Activated CD8-positive, alpha-beta memory T cell treated with anti-CD3 and anti-CD28 coated beads, Interleukin-2, amount 50 U/mL, for 24 hours (primary cell): ENCODE measurements at regions not wholly inside any gene's neighbourhood (a gene's known extent, or its start where the extent isn't known, plus 50 kb on each side); places are given as distances from the start of the nearest gene placed in this dataset.

Experiments used
- DNase-seq: peaks from one replicate; pipeline ENCODE4 v3.0.0-alpha.2; 2020; ENCODE audit errors: extremely low read depth

- no peak for DNase-seq
Observed at GRCh38 chr10:21263263-21263803, 262.1 kb downstream of the SKIDA1 start.

GRCh38 chr10:21261842-21262294 is 263.6 kb downstream of the SKIDA1 start:
- DNase-seq = no peak

GRCh38 chr10:21260506-21261149 is 264.9 kb downstream of the SKIDA1 start:
- no peak for DNase-seq

- DNase-seq = no peak
Observed at GRCh38 chr10:21260066-21260465, 265.4 kb downstream of the SKIDA1 start.

- DNase-seq = no peak
Observed at GRCh38 chr10:21257919-21258318, 267.6 kb downstream of the SKIDA1 start.

GRCh38 chr10:21257191-21257590 is 268.3 kb downstream of the SKIDA1 start:
- no peak for DNase-seq

GRCh38 chr10:21249435-21249834 is 276.0 kb downstream of the SKIDA1 start:
- no peak for DNase-seq

- no peak for DNase-seq
Observed at GRCh38 chr10:21247592-21247991, 277.9 kb downstream of the SKIDA1 start.

- no peak for DNase-seq
Observed at GRCh38 chr10:21246178-21246577, 279.3 kb downstream of the SKIDA1 start.

- DNase-seq = no peak
Observed at GRCh38 chr10:21243748-21244257, 281.7 kb downstream of the SKIDA1 start.

- DNase-seq = no peak
Observed at GRCh38 chr10:21242915-21243314, 282.6 kb downstream of the SKIDA1 start.

- DNase-seq = no peak
Observed at GRCh38 chr10:21238717-21239116, 286.8 kb downstream of the SKIDA1 start.

- DNase-seq = no peak
Observed at GRCh38 chr10:21238044-21238443, 287.4 kb downstream of the SKIDA1 start.

GRCh38 chr10:21234761-21235160 is 290.7 kb downstream of the SKIDA1 start:
- DNase-seq = no peak

GRCh38 chr10:21230219-21230618 is 295.3 kb downstream of the SKIDA1 start:
- DNase-seq = no peak

GRCh38 chr10:21217748-21218367 is 307.6 kb downstream of the SKIDA1 start:
- DNase-seq = no peak

GRCh38 chr10:21217107-21217506 is 308.4 kb downstream of the SKIDA1 start:
- DNase-seq = no peak

- DNase-seq = no peak
Observed at GRCh38 chr10:21214329-21214728, 311.2 kb downstream of the SKIDA1 start.

GRCh38 chr10:21213381-21213780 is 312.1 kb downstream of the SKIDA1 start:
- DNase-seq = no peak

- no peak for DNase-seq
Observed at GRCh38 chr10:21212912-21213311, 312.6 kb downstream of the SKIDA1 start.

GRCh38 chr10:21212348-21212747 is 313.1 kb downstream of the SKIDA1 start:
- DNase-seq = no peak

- no peak for DNase-seq
Observed at GRCh38 chr10:21209495-21209894, 312.4 kb upstream of the NEBL start.

GRCh38 chr10:21208666-21209316 is 311.7 kb upstream of the NEBL start:
- no peak for DNase-seq
